Right hindlimb (tissue), 1 donor: ENCODE measurements at regions not wholly inside any gene's neighbourhood (a gene's known extent, or its start where the extent isn't known, plus 50 kb on each side); places are given as distances from the start of the nearest gene placed in this dataset.
"Not testable (repeated sequence)": the region's sequence is repeated elsewhere in the genome, so short reads cannot be mapped to it uniquely, and the experiment has no call there.

Experiments
- DNase-seq: peaks from one replicate; pipeline ENCODE4 v3.0.0-alpha.2; 2018

GRCh38 chr14:58954901-58955861, 233.3 kb upstream of the DAAM1 start:
- DNase-seq = peak; percentile 52

- peak; percentile 74 for DNase-seq
Measured at GRCh38 chr14:58961045-58961731, 227.3 kb upstream of the DAAM1 start.

- DNase-seq = no peak
Measured at GRCh38 chr14:58963873-58964597, 224.4 kb upstream of the DAAM1 start.

GRCh38 chr14:58964598-58964928, 223.9 kb upstream of the DAAM1 start:
- DNase-seq = no peak

GRCh38 chr14:58965601-58966000, 222.9 kb upstream of the DAAM1 start:
- no peak for DNase-seq

DNA sequence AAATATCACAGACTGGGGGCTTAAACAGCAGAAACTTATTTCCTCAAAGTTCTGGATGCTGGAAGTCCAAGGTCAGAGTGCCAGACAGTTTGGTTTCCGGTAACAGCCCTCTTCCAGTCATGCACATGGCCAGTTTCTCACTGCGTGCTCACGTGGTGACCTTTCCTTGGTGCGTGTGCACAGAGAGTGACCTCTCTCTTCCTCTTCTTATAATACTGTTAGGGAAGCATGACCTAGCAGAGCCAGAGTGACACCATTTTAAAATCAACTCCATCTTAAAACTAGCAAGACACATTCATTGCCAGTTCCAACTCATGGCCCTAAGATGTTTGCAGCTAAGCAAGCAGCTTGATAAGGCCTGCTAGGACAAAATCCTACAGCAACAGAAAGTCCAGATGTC, 221.5 kb upstream of the DAAM1 start:
- DNase-seq = no peak

- DNase-seq = no peak
Measured at GRCh38 chr14:58969951-58970751, 218.3 kb upstream of the DAAM1 start.

- DNase-seq = no peak
Measured at GRCh38 chr14:58972233-58973017, 216.0 kb upstream of the DAAM1 start.

- DNase-seq = no peak
Measured at GRCh38 chr14:58977366-58977765, 211.1 kb upstream of the DAAM1 start.

GRCh38 chr14:58978343-58978742, 210.1 kb upstream of the DAAM1 start:
- DNase-seq = peak; percentile 41

GRCh38 chr14:58979325-58979724, 209.1 kb upstream of the DAAM1 start:
- no peak for DNase-seq

DNA sequence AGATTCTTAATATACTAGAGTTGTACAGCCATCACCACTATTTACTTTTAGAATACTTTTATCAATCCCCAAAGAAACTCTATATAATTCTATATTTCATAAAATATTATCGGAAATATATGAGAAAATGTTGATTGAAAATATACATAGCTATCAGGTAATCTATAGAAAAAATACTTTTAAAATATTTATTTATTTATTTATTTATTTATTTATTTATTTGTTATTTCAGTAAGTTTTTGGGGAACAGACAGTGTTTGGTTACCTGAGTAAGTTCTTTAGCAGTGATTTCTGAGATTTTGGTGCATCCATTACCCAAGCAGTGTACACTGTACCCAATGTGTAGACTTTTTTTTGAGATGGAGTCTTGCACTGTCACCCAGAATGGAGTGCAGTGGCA, 206.6 kb upstream of the DAAM1 start:
- DNase-seq = no peak

GRCh38 chr14:58985786-58986185, 202.7 kb upstream of the DAAM1 start:
- no peak for DNase-seq

DNA sequence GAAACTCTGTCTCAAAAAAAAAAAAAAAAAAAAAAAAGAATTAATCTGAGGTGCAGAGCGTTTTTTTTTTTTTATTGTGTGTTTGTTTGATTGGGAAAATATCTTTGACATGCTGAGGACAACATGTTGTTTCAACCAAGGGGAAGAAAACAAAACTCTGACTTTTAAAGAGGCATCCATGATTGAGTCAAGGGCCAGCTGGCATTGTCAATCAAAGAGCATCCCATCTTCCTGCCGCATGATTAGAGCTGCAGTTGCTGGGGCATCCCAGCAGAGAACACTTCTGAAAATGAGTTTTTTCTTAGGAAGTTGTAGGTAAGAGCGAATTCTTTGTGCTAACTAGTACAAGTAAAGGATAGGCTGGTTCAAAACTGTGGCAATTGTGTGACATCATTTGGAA, 200.9 kb upstream of the DAAM1 start:
- no peak for DNase-seq

GRCh38 chr14:58992935-58993334, 195.5 kb upstream of the DAAM1 start:
- DNase-seq = no peak

DNA sequence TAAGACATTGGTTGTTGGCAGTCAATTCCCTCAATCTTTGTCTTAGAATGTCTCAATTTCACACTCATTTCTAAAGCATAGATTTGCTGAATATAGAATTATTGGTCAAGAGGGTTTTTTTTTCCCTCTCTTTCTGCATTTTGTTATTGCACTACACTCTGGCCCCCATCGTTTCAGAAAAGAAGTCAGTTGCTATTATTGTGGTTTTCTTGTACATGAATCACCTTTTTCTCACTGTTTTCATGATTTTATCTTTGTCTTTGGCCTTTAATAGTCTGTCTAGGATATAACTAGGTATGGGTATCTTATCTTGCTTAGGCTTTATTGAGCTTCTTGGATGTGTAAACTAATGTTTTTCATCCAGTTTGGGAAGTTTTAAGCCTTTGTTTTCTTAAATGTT, 194.3 kb upstream of the DAAM1 start:
- DNase-seq = no peak

- DNase-seq = no peak
Measured at GRCh38 chr14:59004012-59004411, 184.5 kb upstream of the DAAM1 start.

- not testable (repeated sequence) for DNase-seq
Measured at GRCh38 chr14:59006179-59006578, 182.3 kb upstream of the DAAM1 start.

DNA sequence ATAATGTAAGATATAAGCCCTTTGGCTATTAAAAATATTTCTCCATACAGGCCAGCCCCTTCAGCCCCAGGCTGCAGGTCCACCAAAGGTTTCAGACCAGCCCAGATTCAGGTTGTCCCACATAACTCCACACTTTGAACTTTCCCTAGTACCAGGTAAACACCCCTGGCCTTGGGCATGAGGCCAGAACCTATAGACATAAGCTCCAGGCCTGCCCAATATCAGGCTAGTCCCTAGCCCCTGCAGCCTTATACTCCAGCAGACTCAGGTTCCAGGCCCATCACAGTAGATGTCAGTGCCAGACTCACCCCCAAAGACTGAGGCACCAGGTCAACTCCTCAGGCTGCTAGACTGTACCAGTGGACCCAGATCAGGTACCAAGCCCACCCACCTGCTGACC, 178.5 kb upstream of the DAAM1 start:
- no peak for DNase-seq

DNA sequence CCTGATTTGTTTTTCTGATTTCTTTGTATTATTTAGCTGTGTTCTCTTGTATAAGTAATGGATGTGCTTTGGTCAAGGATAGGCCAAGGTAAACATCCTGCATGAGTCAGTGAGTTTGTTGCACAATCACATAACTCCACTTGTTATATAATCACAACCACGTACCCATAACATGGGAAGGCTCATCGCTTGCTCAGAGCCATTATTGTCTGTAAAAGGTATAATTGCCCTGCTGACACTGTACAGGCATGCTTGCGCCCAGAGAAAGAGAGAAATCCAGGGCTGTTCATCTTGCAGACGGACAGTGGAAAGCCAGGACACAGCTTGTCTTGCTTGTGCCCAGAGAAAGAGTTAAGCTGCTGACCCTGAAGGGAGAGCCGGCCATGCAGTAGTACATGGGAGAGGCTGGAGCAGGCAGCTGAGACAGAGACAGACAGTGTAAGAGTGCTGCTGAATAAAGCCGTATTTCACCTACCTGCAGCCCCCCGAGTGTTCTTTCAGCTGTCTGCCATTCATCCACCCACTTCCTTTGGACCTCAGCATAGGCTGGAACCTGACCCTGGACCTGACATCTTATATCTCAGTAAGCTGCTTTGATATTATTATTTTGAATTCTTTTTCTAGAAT, 174.7 kb upstream of the DAAM1 start:
- no peak for DNase-seq

GRCh38 chr14:59015482-59015881, 173.0 kb upstream of the DAAM1 start:
- DNase-seq = no peak
